Chondrocyte (in vitro differentiated cells): ENCODE measurements at regions not wholly inside any gene's neighbourhood (a gene's known extent, or its start where the extent isn't known, plus 50 kb on each side); places are given as distances from the start of the nearest gene placed in this dataset.
A peak's percentile ranks its signal among the peaks of the same experiment; 100 is the strongest.

Experiments used
- DNase-seq: peaks from one replicate; pipeline ENCODE4 v3.0.0; 2021; ENCODE audit warnings: mixed read lengths, low spot score
- H3K27ac Mint-ChIP-seq: one replicate; pipeline ENCODE4 v1.8.0; 2021; ENCODE audit warnings: mild to moderate bottlenecking, moderate library complexity, mixed read lengths; ENCODE audit not compliant: unreplicated experiment
- H3K27me3 Mint-ChIP-seq: 2 replicates; pipeline ENCODE4 v1.8.0; 2021; ENCODE audit warnings: low read depth, mixed read lengths
- H3K36me3 Mint-ChIP-seq: 2 replicates; pipeline ENCODE4 v1.8.0; 2021; ENCODE audit warnings: low read depth, mixed read lengths
- H3K4me1 Mint-ChIP-seq: 2 replicates; pipeline ENCODE4 v1.8.0; 2021; ENCODE audit warnings: low read depth, mild to moderate bottlenecking, mixed read lengths
- H3K4me3 Mint-ChIP-seq: one replicate; pipeline ENCODE4 v1.8.0; 2021; ENCODE audit warnings: mild to moderate bottlenecking, moderate library complexity, mixed read lengths; ENCODE audit not compliant: unreplicated experiment
- H3K9me3 Mint-ChIP-seq: 2 replicates; pipeline ENCODE4 v1.8.0; 2021; ENCODE audit warnings: low read depth, mixed read lengths
- TF ChIP-seq, protein P1 (sequence below): fragments of 200-600 bp; sonication (generic); IDR thresholded peaks from 2 replicates; pipeline ENCODE4 v1.5.0; 2021; ENCODE audit warnings: antibody characterized with exemption, mild to moderate bottlenecking, moderate library complexity

DNA sequence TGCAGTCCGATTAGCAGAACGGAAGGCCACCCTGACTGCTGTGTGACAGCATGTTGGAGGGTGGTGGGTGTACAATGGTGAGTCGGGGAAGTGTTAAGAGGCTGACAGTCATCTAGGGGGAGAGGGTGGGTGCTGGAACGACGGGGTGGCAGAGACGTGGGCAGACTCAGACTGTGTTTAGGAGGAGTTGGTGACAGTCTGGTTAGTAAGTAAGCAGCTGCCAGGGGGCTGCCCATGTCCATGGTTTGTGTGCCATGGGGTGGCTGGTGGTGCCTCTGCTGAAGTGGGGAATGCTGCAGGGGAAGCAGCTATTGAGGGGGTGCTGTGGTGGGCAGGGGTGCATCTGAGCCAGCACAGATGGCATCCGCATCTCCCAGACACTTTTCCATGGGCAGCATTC, 51.3 kb upstream of the BOD1 start:
- Mint-ChIP-seq H3K9me3 (peaks cover 5% of the 10 kb centered on the region), H3K36me3 (no peaks in the 10 kb centered on the region), H3K27ac (no peak overlapping the region), H3K4me1 (peaks cover 12% of the 10 kb centered on the region), H3K4me3 (no peak overlapping the region), H3K27me3 (no peaks in the 10 kb centered on the region)
- DNase-seq: no peak
- TF ChIP-seq, protein P1, sequence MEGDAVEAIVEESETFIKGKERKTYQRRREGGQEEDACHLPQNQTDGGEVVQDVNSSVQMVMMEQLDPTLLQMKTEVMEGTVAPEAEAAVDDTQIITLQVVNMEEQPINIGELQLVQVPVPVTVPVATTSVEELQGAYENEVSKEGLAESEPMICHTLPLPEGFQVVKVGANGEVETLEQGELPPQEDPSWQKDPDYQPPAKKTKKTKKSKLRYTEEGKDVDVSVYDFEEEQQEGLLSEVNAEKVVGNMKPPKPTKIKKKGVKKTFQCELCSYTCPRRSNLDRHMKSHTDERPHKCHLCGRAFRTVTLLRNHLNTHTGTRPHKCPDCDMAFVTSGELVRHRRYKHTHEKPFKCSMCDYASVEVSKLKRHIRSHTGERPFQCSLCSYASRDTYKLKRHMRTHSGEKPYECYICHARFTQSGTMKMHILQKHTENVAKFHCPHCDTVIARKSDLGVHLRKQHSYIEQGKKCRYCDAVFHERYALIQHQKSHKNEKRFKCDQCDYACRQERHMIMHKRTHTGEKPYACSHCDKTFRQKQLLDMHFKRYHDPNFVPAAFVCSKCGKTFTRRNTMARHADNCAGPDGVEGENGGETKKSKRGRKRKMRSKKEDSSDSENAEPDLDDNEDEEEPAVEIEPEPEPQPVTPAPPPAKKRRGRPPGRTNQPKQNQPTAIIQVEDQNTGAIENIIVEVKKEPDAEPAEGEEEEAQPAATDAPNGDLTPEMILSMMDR: no peak

GRCh38 chr5:173668245-173668800, 51.9 kb upstream of the BOD1 start:
- peaks cover 5% of the 10 kb centered on the region for H3K9me3 Mint-ChIP-seq
- H3K4me3 Mint-ChIP-seq: no peak overlapping the region
- TF ChIP-seq, protein P1: no peak
- H3K27me3 Mint-ChIP-seq: no peaks in the 10 kb centered on the region
- H3K27ac Mint-ChIP-seq: no peak overlapping the region
- no peak for DNase-seq
- no peaks in the 10 kb centered on the region for H3K36me3 Mint-ChIP-seq
- peaks cover 12% of the 10 kb centered on the region for H3K4me1 Mint-ChIP-seq

GRCh38 chr5:173668910-173669309, 52.5 kb upstream of the BOD1 start:
- Mint-ChIP-seq H3K36me3 (no peaks in the 10 kb centered on the region), H3K4me1 (peaks cover 12% of the 10 kb centered on the region), H3K4me3 (no peak overlapping the region), H3K27ac (no peak overlapping the region), H3K27me3 (no peaks in the 10 kb centered on the region), H3K9me3 (peaks cover 5% of the 10 kb centered on the region)
- DNase-seq: no peak
- TF ChIP-seq, protein P1: no peak

GRCh38 chr5:173669483-173669882, 53.0 kb upstream of the BOD1 start:
- Mint-ChIP-seq H3K27me3 (no peaks in the 10 kb centered on the region), H3K4me1 (peaks cover 12% of the 10 kb centered on the region), H3K4me3 (no peak overlapping the region), H3K36me3 (no peaks in the 10 kb centered on the region), H3K9me3 (peaks cover 5% of the 10 kb centered on the region), H3K27ac (peak overlapping the region; percentile 50)
- DNase-seq: no peak
- TF ChIP-seq, protein P1: no peak

GRCh38 chr5:173670130-173670651, 53.7 kb upstream of the BOD1 start:
- TF ChIP-seq, protein P1: no peak
- DNase-seq: no peak
- peak overlapping the region; percentile 23 for H3K27ac Mint-ChIP-seq

More at GRCh38 chr5:173670130-173670651, 53.7 kb upstream of the BOD1 start:
- Mint-ChIP-seq H3K4me3 (no peak overlapping the region), H3K9me3 (peaks cover 8% of the 10 kb centered on the region), H3K27me3 (no peaks in the 10 kb centered on the region), H3K4me1 (peaks cover 12% of the 10 kb centered on the region), H3K36me3 (no peaks in the 10 kb centered on the region)
